IPS DF 6.9 (cell line): ENCODE measurements at regions not wholly inside any gene's neighbourhood (a gene's known extent, or its start where the extent isn't known, plus 50 kb on each side); places are given as distances from the start of the nearest gene placed in this dataset.

Experiments used
- DNase-seq: peaks from one replicate; pipeline ENCODE4 v3.0.0-alpha.2; 2013; ENCODE audit warnings: low read depth, low spot score
- H3K27ac ChIP-seq: one replicate; pipeline ENCODE4 v1.5.1; 2013; ENCODE audit warnings: low read length, control low read depth
- H3K27me3 ChIP-seq: 2 replicates; pipeline ENCODE4 v1.6.1; 2013; ENCODE audit warnings: mild to moderate bottlenecking, low read length; ENCODE audit not compliant: control insufficient read depth, insufficient read depth
- H3K36me3 ChIP-seq: 2 replicates; pipeline ENCODE4 v1.6.1; 2013; ENCODE audit warnings: low read length; ENCODE audit not compliant: control insufficient read depth, insufficient read depth
- H3K4me1 ChIP-seq: 2 replicates; pipeline ENCODE4 v1.6.1; 2013; ENCODE audit warnings: low read length; ENCODE audit not compliant: control insufficient read depth, insufficient read depth
- H3K4me3 ChIP-seq: 2 replicates; pipeline ENCODE4 v1.5.1; 2013; ENCODE audit warnings: mild to moderate bottlenecking, low read length
- H3K9me3 ChIP-seq: 2 replicates; pipeline ENCODE4 v1.6.1; 2013; ENCODE audit warnings: low read length, inconsistent platforms; ENCODE audit not compliant: control insufficient read depth, insufficient read depth
- WGBS: extraction: QIAGEN DNeasy Blood & Tissue Kit; methylation state at CpG from one replicate; pipeline ENCODE4 v1.1.7; 2013; ENCODE audit warnings: mixed read lengths, missing lambda C conversion rate; ENCODE audit not compliant: insufficient read length, insufficient coverage; 5-methylcytosine and 5-hydroxymethylcytosine counted together

- DNase-seq, result no peak
- Histone ChIP-seq H3K4me3 (no peak overlapping the region), H3K27me3 (no peaks in the 10 kb centered on the region), H3K4me1 (no peaks in the 10 kb centered on the region), H3K27ac (no peak overlapping the region), H3K9me3 (no peaks in the 10 kb centered on the region), H3K36me3 (no peaks in the 10 kb centered on the region)
- no CpG with 5 or more reads among the region's 11 CpGs for WGBS
Observed at GRCh38 chr3:64863226-64864212, 175.7 kb upstream of the ADAMTS9 start.

GRCh38 chr3:64861684-64862083 lies 173.9 kb upstream of the ADAMTS9 start:
- WGBS, result no CpG with 5 or more reads among the region's 3 CpGs

GRCh38 chr3:64860536-64860870 lies 172.7 kb upstream of the ADAMTS9 start:
- no CpG with 5 or more reads among the region's 2 CpGs for WGBS
- no peaks in the 10 kb centered on the region for H3K9me3 ChIP-seq
- H3K27me3 ChIP-seq, result no peaks in the 10 kb centered on the region
- no peak for DNase-seq
- H3K4me1 ChIP-seq, result no peaks in the 10 kb centered on the region
- H3K4me3 ChIP-seq, result no peak overlapping the region
- no peak overlapping the region for H3K27ac ChIP-seq
- no peaks in the 10 kb centered on the region for H3K36me3 ChIP-seq

More at GRCh38 chr3:64861684-64862083, 173.9 kb upstream of the ADAMTS9 start:
- H3K4me3 ChIP-seq, result no peak overlapping the region
- no peak for DNase-seq
- no peaks in the 10 kb centered on the region for H3K27me3 ChIP-seq
- no peaks in the 10 kb centered on the region for H3K4me1 ChIP-seq
- H3K27ac ChIP-seq, result no peak overlapping the region
- no peaks in the 10 kb centered on the region for H3K36me3 ChIP-seq
- H3K9me3 ChIP-seq, result no peaks in the 10 kb centered on the region

GRCh38 chr3:64859625-64860535 lies 172.1 kb upstream of the ADAMTS9 start:
- H3K27ac ChIP-seq, result no peak overlapping the region
- H3K36me3 ChIP-seq, result no peaks in the 10 kb centered on the region
- no peaks in the 10 kb centered on the region for H3K9me3 ChIP-seq
- no CpG with 5 or more reads among the region's 6 CpGs for WGBS
- no peaks in the 10 kb centered on the region for H3K4me1 ChIP-seq
- no peaks in the 10 kb centered on the region for H3K27me3 ChIP-seq
- H3K4me3 ChIP-seq, result no peak overlapping the region
- DNase-seq, result no peak

GRCh38 chr3:64856977-64857516 lies 169.2 kb upstream of the ADAMTS9 start:
- WGBS, result no CpG with 5 or more reads among the region's 3 CpGs
- no peaks in the 10 kb centered on the region for H3K36me3 ChIP-seq
- no peak for DNase-seq
- H3K4me3 ChIP-seq, result no peak overlapping the region
- H3K27ac ChIP-seq, result no peak overlapping the region
- H3K9me3 ChIP-seq, result no peaks in the 10 kb centered on the region
- no peaks in the 10 kb centered on the region for H3K27me3 ChIP-seq
- H3K4me1 ChIP-seq, result no peaks in the 10 kb centered on the region

- H3K4me3 ChIP-seq, result no peak overlapping the region
- no peaks in the 10 kb centered on the region for H3K9me3 ChIP-seq
- DNase-seq, result no peak
- no peaks in the 10 kb centered on the region for H3K27me3 ChIP-seq
- no CpG with 5 or more reads among the region's 1 CpG for WGBS
- no peaks in the 10 kb centered on the region for H3K4me1 ChIP-seq
- no peaks in the 10 kb centered on the region for H3K36me3 ChIP-seq
- no peak overlapping the region for H3K27ac ChIP-seq
Observed at GRCh38 chr3:64856106-64856505, 168.3 kb upstream of the ADAMTS9 start.

- WGBS, result no CpG with 5 or more reads among the region's 2 CpGs
- Histone ChIP-seq H3K9me3 (no peaks in the 10 kb centered on the region), H3K4me3 (no peak overlapping the region), H3K36me3 (no peaks in the 10 kb centered on the region), H3K27ac (no peak overlapping the region), H3K4me1 (no peaks in the 10 kb centered on the region), H3K27me3 (no peaks in the 10 kb centered on the region)
- no peak for DNase-seq
Observed at GRCh38 chr3:64853456-64853855, 165.7 kb upstream of the ADAMTS9 start.

- H3K27ac ChIP-seq, result no peak overlapping the region
- no peaks in the 10 kb centered on the region for H3K27me3 ChIP-seq
- DNase-seq, result no peak
- no peak overlapping the region for H3K4me3 ChIP-seq
- H3K36me3 ChIP-seq, result no peaks in the 10 kb centered on the region
- WGBS, result no CpG with 5 or more reads among the region's 2 CpGs
- H3K4me1 ChIP-seq, result no peaks in the 10 kb centered on the region
- no peaks in the 10 kb centered on the region for H3K9me3 ChIP-seq
Observed at GRCh38 chr3:64852738-64853137, 164.9 kb upstream of the ADAMTS9 start.

GRCh38 chr3:64848822-64849221 lies 161.0 kb upstream of the ADAMTS9 start:
- Histone ChIP-seq H3K27me3 (no peaks in the 10 kb centered on the region; the same call in 1 of the 2 replicates), H3K4me1 (no peaks in the 10 kb centered on the region), H3K27ac (no peak overlapping the region), H3K9me3 (no peaks in the 10 kb centered on the region), H3K4me3 (no peak overlapping the region), H3K36me3 (no peaks in the 10 kb centered on the region)
- WGBS, result no CpG with 5 or more reads among the region's 4 CpGs
- DNase-seq, result no peak

GRCh38 chr3:64848127-64848800 lies 160.5 kb upstream of the ADAMTS9 start:
- H3K4me3 ChIP-seq, result no peak overlapping the region
- no peak overlapping the region for H3K27ac ChIP-seq
- no peaks in the 10 kb centered on the region; the same call in 1 of the 2 replicates for H3K27me3 ChIP-seq
- H3K36me3 ChIP-seq, result no peaks in the 10 kb centered on the region
- H3K9me3 ChIP-seq, result no peaks in the 10 kb centered on the region
- DNase-seq, result no peak
- WGBS, result no CpG with 5 or more reads among the region's 3 CpGs
- no peaks in the 10 kb centered on the region for H3K4me1 ChIP-seq
